ENCODE measurements at regions not wholly inside any gene's neighbourhood (a gene's known extent, or its start where the extent isn't known, plus 50 kb on each side); places are given as distances from the start of the nearest gene placed in this dataset.

- H3K27me3 ChIP-seq: no peaks in the 10 kb centered on the region
- H3K27ac ChIP-seq: no peak overlapping the region
- DNase-seq: no peak
- H3K4me3 ChIP-seq: no peak overlapping the region
- no peaks in the 10 kb centered on the region for H3K4me1 ChIP-seq
- intact Hi-C loops (cut with DNase I): no loop called here
- TF ChIP-seq CTCF (IDR thresholded peaks at IDR 0.05): no peak
- no peaks in the 10 kb centered on the region for H3K36me3 ChIP-seq
- H3K9me3 ChIP-seq: no peaks in the 10 kb centered on the region
- WGBS, 2 donors: 78 to 86% methylated on average over 6 of the region's 6 CpGs
- no peak for FAIRE-seq
- ATAC-seq: no peak
These were observed 272.9 kb upstream of the KLF6 start for GRCh38 chr10:4057725-4058513.

GRCh38 chr10:4057021-4057420 is 272.0 kb upstream of the KLF6 start:
- FAIRE-seq: no peak
- Histone ChIP-seq H3K27me3 (no peaks in the 10 kb centered on the region), H3K36me3 (no peaks in the 10 kb centered on the region), H3K4me1 (no peaks in the 10 kb centered on the region), H3K9me3 (no peaks in the 10 kb centered on the region), H3K27ac (no peak overlapping the region), H3K4me3 (no peak overlapping the region)
- no peak for ATAC-seq
- no peak for DNase-seq
- no peak for TF ChIP-seq CTCF (IDR thresholded peaks at IDR 0.05)
- WGBS, 2 donors: 60 to 85% methylated on average over 6 of the region's 6 CpGs
- intact Hi-C loops (cut with DNase I): no loop called here

- 61 to 76% methylated on average over 6 of the region's 6 CpGs for WGBS, 2 donors
- DNase-seq (no peak), ATAC-seq (no peak), FAIRE-seq (no peak)
- Histone ChIP-seq H3K4me3 (no peak overlapping the region), H3K9me3 (no peaks in the 10 kb centered on the region), H3K36me3 (no peaks in the 10 kb centered on the region), H3K27me3 (no peaks in the 10 kb centered on the region), H3K4me1 (no peaks in the 10 kb centered on the region), H3K27ac (no peak overlapping the region)
- intact Hi-C loops (cut with DNase I): no loop called here
- TF ChIP-seq CTCF (IDR thresholded peaks at IDR 0.05): no peak
These were observed 269.8 kb upstream of the KLF6 start for GRCh38 chr10:4054656-4055435.

GRCh38 chr10:4053940-4054339 is 268.9 kb upstream of the KLF6 start:
- H3K27ac ChIP-seq: no peak overlapping the region
- H3K36me3 ChIP-seq: no peaks in the 10 kb centered on the region
- FAIRE-seq (no peak), ATAC-seq (peak in 1 of 4 donors; percentile 36), DNase-seq (no peak)
- H3K27me3 ChIP-seq: no peaks in the 10 kb centered on the region
- H3K4me1 ChIP-seq: no peaks in the 10 kb centered on the region
- no peaks in the 10 kb centered on the region for H3K9me3 ChIP-seq
- 69 to 80% methylated on average over 8 of the region's 8 CpGs for WGBS, 2 donors
- no peak overlapping the region for H3K4me3 ChIP-seq
- intact Hi-C loops (cut with DNase I): no loop called here
- TF ChIP-seq CTCF (IDR thresholded peaks at IDR 0.05): no peak

Measured in pancreas (tissue), 10 donors.